Esophagus (tissue), 2 donors: ENCODE measurements at regions not wholly inside any gene's neighbourhood (a gene's known extent, or its start where the extent isn't known, plus 50 kb on each side); places are given as distances from the start of the nearest gene placed in this dataset.
"Not testable (repeated sequence)": the region's sequence is repeated elsewhere in the genome, so short reads cannot be mapped to it uniquely, and the experiment has no call there.

ENCODE experiments used
- H3K27ac ChIP-seq, 2 donors: one replicate each; pipeline ENCODE4 v1.5.1; 2013; ENCODE audit warnings: low read depth in 2 of 2, mild to moderate bottlenecking in 2 of 2, inconsistent platforms in 1 of 2, low read length in 1 of 2, moderate library complexity in 1 of 2
- H3K27me3 ChIP-seq, 2 donors: one replicate each; pipeline ENCODE4 v1.6.1; 2013; ENCODE audit warnings: low read length in 2 of 2, control low read depth in 1 of 2, mild to moderate bottlenecking in 1 of 2; ENCODE audit not compliant: insufficient read depth in 2 of 2, control insufficient read depth in 1 of 2
- H3K36me3 ChIP-seq, 2 donors: one replicate each; pipeline ENCODE4 v1.6.1; 2013; ENCODE audit warnings: low read length in 1 of 2; ENCODE audit not compliant: control insufficient read depth in 2 of 2, insufficient read depth in 2 of 2
- H3K4me1 ChIP-seq, 2 donors: one replicate each; pipeline ENCODE4 v1.6.1; 2013; ENCODE audit warnings: low read length in 1 of 2; ENCODE audit not compliant: control insufficient read depth in 2 of 2, insufficient read depth in 2 of 2
- H3K4me3 ChIP-seq, 2 donors: one replicate each; pipeline ENCODE4 v1.5.1; 2013; ENCODE audit warnings: low read length in 2 of 2, mild to moderate bottlenecking in 2 of 2, low read depth in 1 of 2, moderate library complexity in 1 of 2
- H3K9me3 ChIP-seq, 2 donors: one replicate each; pipeline ENCODE4 v1.6.1; 2013; ENCODE audit warnings: mild to moderate bottlenecking in 2 of 2, low read depth in 1 of 2, low read length in 1 of 2, moderate library complexity in 1 of 2; ENCODE audit not compliant: control insufficient read depth in 2 of 2, insufficient read depth in 1 of 2
- WGBS, 2 donors: extraction: QIAGEN DNeasy Blood & Tissue Kit; methylation state at CpG; one replicate each; pipeline ENCODE4 v1.1.7; 2013; 5-methylcytosine and 5-hydroxymethylcytosine counted together
- donor health status: healthy with polysubstance abuse.
- donor health status: Bipolar disorder and iron deficiency.

GRCh38 chr20:40279390-40279789 lies 409.6 kb downstream of the MAFB start:
- H3K27me3 ChIP-seq, result no peaks in the 10 kb centered on the region
- H3K9me3 ChIP-seq, result no peaks in the 10 kb centered on the region
- WGBS, 2 donors, result 20 to 39% methylated on average over 1 of the region's 1 CpG
- no peak overlapping the region for H3K4me3 ChIP-seq
- no peaks in the 10 kb centered on the region for H3K36me3 ChIP-seq
- H3K4me1 ChIP-seq, result peaks cover 2 to 7% of the 10 kb centered on the region in 2 donors
- peak overlapping the region; percentile 52 for H3K27ac ChIP-seq

GRCh38 chr20:40278673-40279072 lies 410.4 kb downstream of the MAFB start:
- peak overlapping the region in 1 of 2 donors; percentile 5 for H3K27ac ChIP-seq
- WGBS, 2 donors, result 88 to 91% methylated on average over 3 of the region's 3 CpGs
- peaks cover 2 to 7% of the 10 kb centered on the region in 2 donors for H3K4me1 ChIP-seq

GRCh38 chr20:40276301-40276700 lies 412.7 kb downstream of the MAFB start:
- Histone ChIP-seq H3K4me1 (peaks cover 2 to 7% of the 10 kb centered on the region in 2 donors), H3K27me3 (no peaks in the 10 kb centered on the region), H3K9me3 (no peaks in the 10 kb centered on the region), H3K4me3 (no peak overlapping the region), H3K36me3 (no peaks in the 10 kb centered on the region), H3K27ac (no peak overlapping the region)
- WGBS, 2 donors, result 73 to 75% methylated on average over 4 of the region's 4 CpGs

More at GRCh38 chr20:40278673-40279072, 410.4 kb downstream of the MAFB start:
- no peaks in the 10 kb centered on the region for H3K27me3 ChIP-seq
- no peaks in the 10 kb centered on the region for H3K9me3 ChIP-seq
- H3K36me3 ChIP-seq, result no peaks in the 10 kb centered on the region
- no peak overlapping the region for H3K4me3 ChIP-seq

GRCh38 chr20:40275738-40276137 lies 413.3 kb downstream of the MAFB start:
- 84 to 92% methylated on average over 10 of the region's 10 CpGs for WGBS, 2 donors
- no peaks in the 10 kb centered on the region for H3K36me3 ChIP-seq
- H3K27ac ChIP-seq, result no peak overlapping the region
- H3K9me3 ChIP-seq, result no peaks in the 10 kb centered on the region
- H3K4me1 ChIP-seq, result peaks cover 2 to 7% of the 10 kb centered on the region in 2 donors
- no peaks in the 10 kb centered on the region for H3K27me3 ChIP-seq
- no peak overlapping the region for H3K4me3 ChIP-seq

- no peak overlapping the region for H3K27ac ChIP-seq
- WGBS, 2 donors, result 78 to 87% methylated on average over 3 of the region's 3 CpGs
- no peaks in the 10 kb centered on the region for H3K9me3 ChIP-seq
- H3K4me1 ChIP-seq, result peaks cover 2 to 7% of the 10 kb centered on the region in 2 donors
- H3K27me3 ChIP-seq, result no peaks in the 10 kb centered on the region
- no peaks in the 10 kb centered on the region for H3K36me3 ChIP-seq
- H3K4me3 ChIP-seq, result no peak overlapping the region
Measured at GRCh38 chr20:40274912-40275533, 414.0 kb downstream of the MAFB start.

GRCh38 chr20:40269274-40269673 lies 419.8 kb downstream of the MAFB start:
- H3K27me3 ChIP-seq, H3K27ac ChIP-seq, H3K4me3 ChIP-seq, H3K36me3 ChIP-seq, H3K4me1 ChIP-seq, H3K9me3 ChIP-seq: not testable (repeated sequence)
- WGBS, 2 donors, result 85 to 86% methylated on average over 10 to 11 of the region's 11 CpGs

GRCh38 chr20:40268321-40269075 lies 420.5 kb downstream of the MAFB start:
- 62 to 74% methylated on average over 3 of the region's 3 CpGs for WGBS, 2 donors

GRCh38 chr20:40265825-40266533 lies 423.1 kb downstream of the MAFB start:
- H3K9me3 ChIP-seq, result no peaks in the 10 kb centered on the region
- no peak overlapping the region for H3K27ac ChIP-seq
- no peaks in the 10 kb centered on the region for H3K27me3 ChIP-seq
- 56 to 58% methylated on average over 6 of the region's 6 CpGs for WGBS, 2 donors
- no peaks in the 10 kb centered on the region for H3K36me3 ChIP-seq
- H3K4me3 ChIP-seq, result no peak overlapping the region
- no peaks in the 10 kb centered on the region for H3K4me1 ChIP-seq

More at GRCh38 chr20:40268321-40269075, 420.5 kb downstream of the MAFB start:
- H3K36me3 ChIP-seq, result no peaks in the 10 kb centered on the region
- H3K4me3 ChIP-seq, result no peak overlapping the region
- no peaks in the 10 kb centered on the region for H3K27me3 ChIP-seq
- no peak overlapping the region for H3K27ac ChIP-seq
- H3K9me3 ChIP-seq, result no peaks in the 10 kb centered on the region
- no peaks in the 10 kb centered on the region for H3K4me1 ChIP-seq

- H3K27me3 ChIP-seq, result no peaks in the 10 kb centered on the region
- H3K27ac ChIP-seq, result no peak overlapping the region
- 60 to 63% methylated on average over 2 of the region's 2 CpGs for WGBS, 2 donors
- H3K36me3 ChIP-seq, result no peaks in the 10 kb centered on the region
- H3K4me3 ChIP-seq, result no peak overlapping the region
- H3K9me3 ChIP-seq, result no peaks in the 10 kb centered on the region
- H3K4me1 ChIP-seq, result no peaks in the 10 kb centered on the region
Measured at GRCh38 chr20:40262219-40262618, 426.8 kb downstream of the MAFB start.
